ENCODE measurements at regions not wholly inside any gene's neighbourhood (a gene's known extent, or its start where the extent isn't known, plus 50 kb on each side); places are given as distances from the start of the nearest gene placed in this dataset.
"Not testable (repeated sequence)": the region's sequence is repeated elsewhere in the genome, so short reads cannot be mapped to it uniquely, and the experiment has no call there.

- DNase-seq = no peak
These were observed 578.7 kb upstream of the ID2 start for GRCh38 chr2:8103085-8103708.

GRCh38 chr2:8107150-8107549 is 574.7 kb upstream of the ID2 start:
- no peak for DNase-seq

GRCh38 chr2:8107621-8108378 is 574.1 kb upstream of the ID2 start:
- no peak for DNase-seq

GRCh38 chr2:8110716-8111115 is 571.1 kb upstream of the ID2 start:
- no peak for DNase-seq

GRCh38 chr2:8111193-8111592 is 570.7 kb upstream of the ID2 start:
- DNase-seq = no peak

- DNase-seq = no peak
These were observed 566.4 kb upstream of the ID2 start for GRCh38 chr2:8115456-8115855.

GRCh38 chr2:8115966-8116365 is 565.9 kb upstream of the ID2 start:
- DNase-seq = no peak

GRCh38 chr2:8116661-8117060 is 565.2 kb upstream of the ID2 start:
- no peak for DNase-seq

- DNase-seq = no peak
These were observed 562.7 kb upstream of the ID2 start for GRCh38 chr2:8118940-8119781.

- no peak for DNase-seq
These were observed 561.9 kb upstream of the ID2 start for GRCh38 chr2:8119782-8120505.

- no peak for DNase-seq
These were observed 561.4 kb upstream of the ID2 start for GRCh38 chr2:8120506-8120860.

GRCh38 chr2:8121022-8121825 is 560.6 kb upstream of the ID2 start:
- no peak for DNase-seq

GRCh38 chr2:8121826-8122513 is 559.9 kb upstream of the ID2 start:
- DNase-seq = no peak

GRCh38 chr2:8122520-8122919 is 559.3 kb upstream of the ID2 start:
- no peak for DNase-seq

- no peak for DNase-seq
These were observed 558.4 kb upstream of the ID2 start for GRCh38 chr2:8123464-8123863.

- DNase-seq = no peak
These were observed 555.8 kb upstream of the ID2 start for GRCh38 chr2:8125741-8126711.

- DNase-seq = no peak
These were observed 555.1 kb upstream of the ID2 start for GRCh38 chr2:8126783-8127182.

GRCh38 chr2:8131423-8131822 is 550.4 kb upstream of the ID2 start:
- DNase-seq = not testable (repeated sequence)

GRCh38 chr2:8132351-8132831 is 549.5 kb upstream of the ID2 start:
- no peak for DNase-seq

GRCh38 chr2:8132879-8133278 is 549.0 kb upstream of the ID2 start:
- no peak for DNase-seq
